Naive B cell (primary cell): ENCODE measurements at regions not wholly inside any gene's neighbourhood (a gene's known extent, or its start where the extent isn't known, plus 50 kb on each side); places are given as distances from the start of the nearest gene placed in this dataset.

ENCODE experiments used
- ATAC-seq, 2 donors: fragments of 150-1000 bp; cut with Tn5 transposase; 2 replicates each; pipeline ENCODE4 v1.10.0; 2021; ENCODE audit warnings: low read depth in 2 of 2, mild to moderate bottlenecking in 2 of 2, moderate library complexity in 2 of 2
- DNase-seq: peaks from one replicate; pipeline ENCODE4 v3.0.0; 2022
- H3K27ac Mint-ChIP-seq, 6 donors: one replicate each; pipeline ENCODE4 v1.8.0; 2020 to 2022; ENCODE audit warnings: mild to moderate bottlenecking in 6 of 6, mixed read lengths in 6 of 6, moderate library complexity in 5 of 6, inconsistent platforms in 2 of 6
- H3K27me3 Mint-ChIP-seq, 3 donors: one replicate each; pipeline ENCODE4 v1.8.0; 2021 to 2022; ENCODE audit warnings: mixed read lengths in 3 of 3, mild to moderate bottlenecking in 1 of 3
- H3K36me3 Mint-ChIP-seq, 2 donors: one replicate each; pipeline ENCODE4 v1.8.0; 2020 to 2022; ENCODE audit warnings: mixed read lengths in 2 of 2, inconsistent platforms in 1 of 2, mild to moderate bottlenecking in 1 of 2
- H3K4me1 Mint-ChIP-seq, 3 donors: one replicate each; pipeline ENCODE4 v1.8.0; 2020 to 2022; ENCODE audit warnings: mixed read lengths in 3 of 3, inconsistent platforms in 1 of 3, mild to moderate bottlenecking in 1 of 3, moderate library complexity in 1 of 3
- H3K4me3 Mint-ChIP-seq, 8 donors: one replicate each; pipeline ENCODE4 v1.8.0; 2020 to 2022; ENCODE audit warnings: mild to moderate bottlenecking in 8 of 8, mixed read lengths in 8 of 8, moderate library complexity in 8 of 8, inconsistent platforms in 2 of 8
- H3K9me3 Mint-ChIP-seq, 7 donors: one replicate each; pipeline ENCODE4 v1.8.0; 2020 to 2022; ENCODE audit warnings: mixed read lengths in 7 of 7, mild to moderate bottlenecking in 5 of 7, inconsistent platforms in 2 of 7, moderate library complexity in 1 of 7

DNA sequence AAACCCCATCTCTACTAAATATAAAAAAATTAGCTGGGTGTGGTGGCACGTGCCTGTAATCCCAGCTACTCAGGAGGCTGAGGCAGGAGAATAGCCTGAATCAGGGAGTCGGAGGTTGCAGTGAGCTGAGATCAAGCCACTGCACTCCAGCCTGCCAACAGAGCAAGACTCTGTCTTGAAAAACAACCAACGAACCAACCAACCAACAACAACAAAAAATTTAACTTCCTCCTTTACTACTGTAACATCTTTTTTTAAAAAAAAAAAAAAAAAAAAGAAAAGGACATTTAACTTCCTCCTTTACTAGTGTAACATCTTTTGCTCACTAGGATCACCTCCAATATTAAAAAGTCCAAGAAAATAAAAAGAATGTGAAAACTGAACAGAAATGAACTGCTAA lies 92.3 kb upstream of the TMEM168 start:
- Mint-ChIP-seq H3K4me1 (peaks cover 29 to 46% (median 37%) of the 10 kb centered on the region in 3 donors), H3K9me3 (peaks cover 0 to 5% (median 2%) of the 10 kb centered on the region in 7 donors), H3K36me3 (peaks cover 6 to 14% of the 10 kb centered on the region in 2 donors), H3K4me3 (peak overlapping the region in 7 of 8 donors; percentile 10 to 89 (median 71)), H3K27me3 (no peaks in the 10 kb centered on the region), H3K27ac (peak overlapping the region; percentile 5 to 94 (median 79))
- ATAC-seq (peak; percentile 91 to 93), DNase-seq (peak; percentile 34)

DNA sequence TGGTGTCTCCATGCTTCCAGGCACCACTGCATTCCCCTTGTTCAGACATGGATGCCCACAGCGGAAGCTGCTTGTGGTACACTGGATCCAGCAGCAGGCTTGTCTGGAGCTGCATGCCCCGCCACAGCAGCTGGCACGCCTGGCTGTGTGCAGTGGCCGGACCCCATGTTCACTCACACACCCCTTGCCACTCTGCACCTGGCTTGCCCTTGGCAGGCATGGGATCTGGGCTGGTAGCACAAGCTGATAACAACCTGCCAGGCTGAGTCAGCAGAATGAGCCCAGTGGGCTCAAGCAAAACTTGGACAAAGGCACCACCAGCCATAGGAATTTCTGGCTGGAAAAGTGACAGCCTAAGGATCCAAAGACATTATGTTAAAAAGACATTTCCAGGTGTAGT lies 91.8 kb upstream of the TMEM168 start:
- Mint-ChIP-seq H3K4me3 (peak overlapping the region in 7 of 8 donors; percentile 10 to 89 (median 71)), H3K36me3 (peaks cover 6 to 14% of the 10 kb centered on the region in 2 donors), H3K4me1 (peaks cover 30 to 47% (median 38%) of the 10 kb centered on the region in 3 donors), H3K27ac (peak overlapping the region; percentile 5 to 94 (median 79)), H3K9me3 (peaks cover 0 to 5% (median 2%) of the 10 kb centered on the region in 7 donors), H3K27me3 (no peaks in the 10 kb centered on the region)
- DNase-seq (no peak), ATAC-seq (no peak)

DNA sequence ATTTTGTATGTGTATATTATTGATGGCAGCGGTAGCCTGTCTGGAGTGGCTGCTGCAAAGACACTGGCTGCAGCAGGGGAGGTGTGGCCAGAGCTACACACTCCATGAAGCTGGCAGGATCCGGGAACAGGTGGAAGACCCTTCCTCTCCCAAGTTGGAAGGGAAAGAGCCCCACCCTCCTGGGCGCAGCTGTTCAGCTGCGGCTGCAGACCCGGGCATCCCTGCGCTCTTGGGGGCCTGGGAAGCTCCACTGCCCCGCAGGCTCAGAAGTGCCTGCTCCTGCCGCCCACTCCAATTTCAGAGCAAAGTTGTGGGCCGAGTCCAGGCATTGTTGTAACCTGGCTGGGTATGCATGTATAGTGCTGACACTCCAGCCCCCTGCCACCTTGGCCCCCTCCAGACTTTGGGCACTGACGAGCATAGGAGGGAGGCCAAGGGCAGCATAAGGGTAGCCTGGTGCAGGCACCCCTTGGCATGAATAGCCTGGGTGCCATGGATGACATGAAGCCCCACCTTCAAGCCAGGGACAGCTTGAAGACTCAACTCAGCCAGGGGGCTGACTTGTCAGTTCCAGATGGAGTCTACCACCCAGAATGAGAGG lies 90.7 kb upstream of the TMEM168 start:
- H3K4me3 Mint-ChIP-seq = no peak overlapping the region
- DNase-seq = no peak
- H3K4me1 Mint-ChIP-seq = peaks cover 41 to 58% (median 48%) of the 10 kb centered on the region in 3 donors
- peaks cover 6 to 14% of the 10 kb centered on the region in 2 donors for H3K36me3 Mint-ChIP-seq
- H3K9me3 Mint-ChIP-seq = peaks cover 0 to 5% (median 2%) of the 10 kb centered on the region in 7 donors
- H3K27ac Mint-ChIP-seq = no peak overlapping the region
- no peak for ATAC-seq
- no peaks in the 10 kb centered on the region for H3K27me3 Mint-ChIP-seq

DNA sequence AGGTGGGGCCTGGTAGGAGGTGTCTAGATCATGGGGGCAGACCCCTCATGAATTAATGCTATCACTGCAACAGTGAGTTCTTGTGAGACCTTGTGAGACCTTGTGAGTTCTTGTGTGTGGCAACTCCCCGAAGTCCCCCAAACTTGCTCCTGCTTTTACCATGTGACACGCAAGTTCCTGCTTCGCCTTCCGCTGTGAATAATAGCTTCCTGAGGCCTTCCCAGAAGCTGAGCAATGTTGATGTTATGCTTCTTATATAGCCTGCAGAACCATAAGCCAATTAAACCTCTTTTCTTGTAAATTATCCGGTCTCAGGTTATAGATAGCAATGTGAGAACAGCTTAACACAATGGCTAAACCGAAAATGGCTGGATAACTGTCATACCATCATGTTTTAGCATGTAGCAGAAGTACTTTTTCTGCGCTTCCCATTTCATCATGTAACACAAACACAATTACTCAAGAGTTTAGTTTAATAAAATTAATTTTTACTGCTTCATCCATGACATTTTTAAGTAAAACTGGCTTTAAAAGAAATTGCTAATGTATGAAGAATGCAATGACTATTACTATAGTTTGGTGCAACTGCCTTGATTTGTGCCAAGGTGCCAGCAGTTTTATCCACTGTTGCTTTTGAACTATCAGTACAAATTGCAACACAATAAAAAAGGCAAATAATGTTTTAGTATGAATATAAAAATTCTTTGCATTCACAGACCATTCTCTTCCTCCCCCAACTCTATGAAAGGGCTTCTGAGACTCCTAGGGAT lies 87.7 kb upstream of the TMEM168 start:
- H3K4me3 Mint-ChIP-seq = peak overlapping the region in 2 of 8 donors; percentile 40 to 71
- DNase-seq (no peak), ATAC-seq (no peak)
- H3K27me3 Mint-ChIP-seq = no peaks in the 10 kb centered on the region
- H3K9me3 Mint-ChIP-seq = peaks cover 0 to 3% (median 0%) of the 10 kb centered on the region in 7 donors
- peak overlapping the region in 2 of 6 donors; percentile 2 to 74 for H3K27ac Mint-ChIP-seq
- peaks cover 0 to 7% of the 10 kb centered on the region in 2 donors for H3K36me3 Mint-ChIP-seq
- H3K4me1 Mint-ChIP-seq = peaks cover 49 to 69% (median 60%) of the 10 kb centered on the region in 3 donors

DNA sequence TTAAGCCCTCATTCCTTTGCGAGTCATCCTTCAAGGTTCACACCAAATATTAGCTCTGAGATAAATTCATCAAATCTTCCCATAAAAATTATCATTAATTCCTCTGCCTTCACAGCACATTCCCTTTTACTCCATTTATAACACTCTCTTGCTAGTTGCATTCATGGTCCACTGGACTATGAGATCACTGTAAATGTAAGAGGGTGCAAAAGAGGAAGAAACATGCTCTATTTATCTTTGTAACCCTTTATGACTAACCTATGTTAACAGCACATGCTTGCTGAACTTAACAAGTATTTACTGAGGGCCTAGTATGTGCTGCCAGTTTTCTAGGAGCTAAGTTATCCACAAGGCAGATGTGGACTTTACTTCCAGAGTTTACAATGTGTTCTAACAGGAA lies 86.7 kb upstream of the TMEM168 start:
- H3K36me3 Mint-ChIP-seq = peaks cover 0 to 7% of the 10 kb centered on the region in 2 donors
- H3K4me3 Mint-ChIP-seq = peak overlapping the region in 2 of 8 donors; percentile 27 to 30
- H3K27ac Mint-ChIP-seq = peak overlapping the region; percentile 2 to 86 (median 72)
- peaks cover 0 to 3% (median 0%) of the 10 kb centered on the region in 7 donors for H3K9me3 Mint-ChIP-seq
- DNase-seq (no peak), ATAC-seq (peak; percentile 75 to 78)
- H3K27me3 Mint-ChIP-seq = no peaks in the 10 kb centered on the region
- peaks cover 51 to 67% (median 60%) of the 10 kb centered on the region in 3 donors for H3K4me1 Mint-ChIP-seq

DNA sequence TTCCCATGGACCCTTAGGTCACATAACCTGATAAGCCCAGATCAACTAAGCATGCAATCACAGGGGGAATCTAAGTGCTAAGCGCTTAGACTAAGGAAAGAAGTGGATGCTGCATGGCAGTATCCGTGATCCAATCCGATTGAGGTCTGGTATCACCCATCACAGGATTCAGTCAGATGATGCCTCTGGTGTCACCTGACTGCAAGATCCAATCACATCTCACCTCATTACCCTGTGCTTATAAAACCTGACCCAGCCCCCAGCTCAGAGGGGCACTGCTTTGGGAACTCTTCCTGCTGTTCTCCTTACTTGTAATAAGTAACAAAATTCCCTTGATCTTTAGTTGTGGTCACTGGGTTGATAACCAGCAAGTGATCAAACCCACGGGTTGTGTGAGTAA lies 84.7 kb upstream of the TMEM168 start:
- peaks cover 59 to 80% (median 76%) of the 10 kb centered on the region in 3 donors for H3K4me1 Mint-ChIP-seq
- H3K27ac Mint-ChIP-seq = peak overlapping the region in 2 of 6 donors; percentile 30 to 40

DNA sequence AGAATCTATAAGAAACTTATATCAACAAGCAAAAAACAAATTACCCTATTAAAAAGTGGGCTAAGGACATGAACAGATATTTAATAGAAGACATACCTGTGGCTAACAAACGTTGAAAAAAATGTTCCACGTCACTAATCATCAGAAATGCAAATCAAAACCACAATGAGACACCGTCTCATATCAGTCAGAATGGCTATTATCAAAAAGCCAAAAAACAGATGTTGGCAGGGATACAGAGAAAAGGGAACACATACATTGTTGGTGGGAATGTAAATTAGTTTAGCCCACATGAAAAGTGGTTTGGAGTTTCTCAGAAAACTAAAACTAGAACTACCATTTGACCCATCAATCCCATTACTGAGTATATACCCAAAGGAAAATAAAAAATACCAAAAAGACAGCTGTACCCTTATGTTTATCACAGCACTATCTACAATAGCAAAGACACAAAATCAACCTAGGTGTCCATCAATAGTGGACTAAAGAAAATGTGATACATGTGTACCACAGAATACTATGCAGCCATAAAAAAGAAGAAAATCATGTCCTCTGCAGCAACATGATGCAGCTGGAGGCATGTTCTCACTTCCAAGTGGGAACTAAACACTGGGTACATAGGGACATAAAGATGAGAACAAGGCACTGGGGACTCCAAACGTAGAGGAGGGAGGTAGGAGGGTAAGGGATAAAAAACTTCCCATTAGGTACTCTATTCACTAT lies 83.8 kb upstream of the TMEM168 start:
- peak overlapping the region in 1 of 8 donors; percentile 48 for H3K4me3 Mint-ChIP-seq
- peaks cover 0 to 3% (median 0%) of the 10 kb centered on the region in 7 donors for H3K9me3 Mint-ChIP-seq
- peak overlapping the region; percentile 2 to 47 (median 19) for H3K27ac Mint-ChIP-seq
- H3K27me3 Mint-ChIP-seq = no peaks in the 10 kb centered on the region
- DNase-seq (no peak), ATAC-seq (peak; percentile 70 to 72)
- peaks cover 7 to 11% of the 10 kb centered on the region in 2 donors for H3K36me3 Mint-ChIP-seq
- H3K4me1 Mint-ChIP-seq = peaks cover 61 to 85% (median 79%) of the 10 kb centered on the region in 3 donors

More for the DNA sequence above, 84.7 kb upstream of the TMEM168 start:
- Mint-ChIP-seq H3K4me3 (no peak overlapping the region), H3K27me3 (no peaks in the 10 kb centered on the region), H3K36me3 (peaks cover 0 to 7% of the 10 kb centered on the region in 2 donors), H3K9me3 (peaks cover 0 to 3% (median 0%) of the 10 kb centered on the region in 7 donors)
- ATAC-seq (no peak), DNase-seq (no peak)

DNA sequence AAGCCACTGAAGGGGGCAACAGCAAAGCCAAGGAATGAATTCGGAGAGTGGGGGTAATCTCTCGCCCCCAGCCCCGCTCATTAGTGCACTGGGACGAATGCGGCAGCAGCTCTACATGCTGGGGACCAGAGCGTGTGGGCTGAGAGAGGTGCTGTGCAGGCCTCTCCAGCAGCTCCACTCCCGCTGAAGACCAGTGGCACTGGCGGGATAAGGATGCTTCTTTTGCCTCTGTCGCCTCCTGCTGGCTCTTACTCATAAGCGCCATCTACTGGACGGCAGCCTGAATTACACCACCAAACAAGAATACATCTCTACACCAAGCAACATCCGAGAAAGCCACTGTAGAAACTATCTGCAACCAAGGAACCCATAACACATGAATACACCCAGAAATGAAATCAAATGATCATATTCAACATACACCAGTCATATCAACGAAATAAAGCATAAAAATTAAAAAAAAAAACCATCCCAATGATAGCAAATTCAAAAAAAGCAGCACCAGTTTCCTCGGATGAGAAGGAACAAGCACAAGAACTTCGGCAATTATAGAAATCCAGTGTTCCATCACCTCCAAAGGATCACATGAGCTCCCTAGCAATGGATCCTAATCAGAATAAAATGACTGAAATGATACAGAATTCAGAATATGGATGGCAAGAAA lies 79.0 kb upstream of the TMEM168 start:
- peaks cover 8 to 13% of the 10 kb centered on the region in 2 donors for H3K36me3 Mint-ChIP-seq
- ATAC-seq = peak in 1 of 2 donors; percentile 51
- H3K27ac Mint-ChIP-seq = peak overlapping the region in 1 of 6 donors; percentile 49
- H3K27me3 Mint-ChIP-seq = no peaks in the 10 kb centered on the region
- peaks cover 0 to 2% (median 0%) of the 10 kb centered on the region in 7 donors for H3K9me3 Mint-ChIP-seq
- H3K4me1 Mint-ChIP-seq = peaks cover 42 to 68% (median 65%) of the 10 kb centered on the region in 3 donors
- H3K4me3 Mint-ChIP-seq = no peak overlapping the region
- DNase-seq = peak; percentile 33

DNA sequence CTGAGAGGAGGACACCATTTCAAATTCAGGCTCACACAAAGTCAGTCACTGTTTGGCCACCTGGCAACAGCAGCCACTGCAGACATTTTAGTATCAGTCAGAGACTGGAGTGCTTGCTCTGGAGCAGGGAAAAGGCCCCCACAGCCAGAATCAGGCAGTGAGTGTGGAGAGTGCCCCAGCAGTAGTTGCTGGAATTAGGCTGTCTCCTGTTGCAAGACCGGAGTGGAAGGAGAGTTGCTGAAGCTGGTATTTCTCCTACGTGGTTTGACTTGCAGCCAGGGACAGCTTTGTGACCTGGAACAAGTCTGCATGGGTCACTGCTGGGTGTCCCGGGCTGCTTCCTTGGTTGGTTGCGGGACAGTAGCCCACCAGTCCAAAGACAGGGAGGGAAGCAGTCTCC lies 78.4 kb upstream of the TMEM168 start:
- ATAC-seq (no peak), DNase-seq (no peak)
- Mint-ChIP-seq H3K4me1 (peaks cover 36 to 61% (median 58%) of the 10 kb centered on the region in 3 donors), H3K27ac (peak overlapping the region in 1 of 6 donors; percentile 39), H3K27me3 (no peaks in the 10 kb centered on the region), H3K4me3 (no peak overlapping the region), H3K9me3 (peaks cover 0 to 7% (median 0%) of the 10 kb centered on the region in 7 donors), H3K36me3 (peaks cover 8 to 13% of the 10 kb centered on the region in 2 donors)

DNA sequence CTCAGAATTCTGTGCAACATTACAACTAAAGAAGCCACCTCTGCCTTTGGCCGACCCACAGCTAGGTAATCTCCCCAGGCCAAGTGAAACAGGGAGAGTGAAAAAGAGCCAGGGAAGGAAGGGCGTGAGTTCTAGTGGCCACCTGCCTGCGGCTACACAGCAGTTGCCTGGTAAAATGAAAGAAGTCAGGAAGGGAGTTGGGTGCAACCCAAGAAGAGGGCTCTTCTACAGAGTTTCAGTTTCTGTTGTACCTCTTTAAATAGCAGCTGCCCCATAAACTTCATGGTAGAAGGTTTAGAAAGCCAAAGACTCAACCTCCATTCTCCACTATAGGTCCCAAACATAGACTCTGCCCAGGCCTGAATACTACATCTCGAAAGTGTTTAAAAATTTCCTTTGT lies 76.2 kb upstream of the TMEM168 start:
- Mint-ChIP-seq H3K36me3 (peaks cover 8 to 12% of the 10 kb centered on the region in 2 donors), H3K4me3 (peak overlapping the region in 7 of 8 donors; percentile 8 to 72 (median 30)), H3K4me1 (peaks cover 27 to 50% (median 44%) of the 10 kb centered on the region in 3 donors), H3K27me3 (no peaks in the 10 kb centered on the region), H3K27ac (peak overlapping the region in 4 of 6 donors; percentile 16 to 75 (median 35)), H3K9me3 (peaks cover 0 to 7% (median 2%) of the 10 kb centered on the region in 7 donors)
- DNase-seq (no peak), ATAC-seq (peak; percentile 56 to 63)

DNA sequence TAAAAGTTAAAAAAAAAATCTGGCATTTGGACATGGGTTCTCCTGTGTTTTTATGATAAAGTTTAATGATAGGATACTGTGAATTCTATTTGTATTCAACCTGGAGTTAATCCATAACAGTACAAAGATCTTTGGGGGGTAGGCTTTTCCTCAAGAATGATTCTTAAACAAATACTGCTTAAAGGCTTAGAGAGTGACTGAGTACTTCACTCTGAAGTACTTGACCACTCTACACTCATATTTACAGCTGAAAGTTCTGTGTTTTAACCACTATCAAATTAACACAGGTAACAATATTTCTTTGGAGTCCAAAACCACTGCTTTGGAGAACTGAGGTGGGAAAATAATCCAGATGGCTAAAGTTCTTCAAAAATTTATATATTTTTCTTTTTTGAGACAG lies 74.2 kb upstream of the TMEM168 start:
- Mint-ChIP-seq H3K27me3 (no peaks in the 10 kb centered on the region), H3K27ac (no peak overlapping the region), H3K9me3 (peaks cover 0 to 7% (median 2%) of the 10 kb centered on the region in 7 donors), H3K4me1 (peaks cover 21 to 41% (median 25%) of the 10 kb centered on the region in 3 donors), H3K36me3 (peaks cover 5 to 12% of the 10 kb centered on the region in 2 donors), H3K4me3 (no peak overlapping the region)
- no peak for DNase-seq
- no peak for ATAC-seq

DNA sequence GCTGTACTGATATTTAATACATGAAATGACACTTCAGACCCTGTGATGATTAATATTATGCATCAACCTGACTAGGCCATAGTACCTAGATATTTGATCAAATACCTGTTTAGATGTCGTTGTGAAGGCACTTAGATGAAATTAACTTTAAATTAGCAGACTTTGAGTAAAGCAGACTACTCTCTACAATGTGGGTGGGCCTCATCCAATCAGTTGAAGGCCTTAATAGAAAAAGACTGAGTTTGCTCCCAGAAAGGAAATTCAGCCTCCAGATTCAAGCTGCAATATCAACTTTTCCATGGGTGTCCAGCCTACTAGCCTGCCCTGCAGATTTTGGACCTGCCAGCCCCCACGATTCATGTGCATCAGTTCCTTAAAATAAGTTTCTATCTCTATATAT lies 68.6 kb upstream of the TMEM168 start:
- Mint-ChIP-seq H3K9me3 (peaks cover 0 to 3% (median 0%) of the 10 kb centered on the region in 7 donors), H3K27ac (no peak overlapping the region), H3K4me1 (peaks cover 10 to 14% (median 11%) of the 10 kb centered on the region in 3 donors), H3K36me3 (peaks cover 0 to 6% of the 10 kb centered on the region in 2 donors), H3K27me3 (no peaks in the 10 kb centered on the region), H3K4me3 (no peak overlapping the region)
- no peak for ATAC-seq
- no peak for DNase-seq
